K562 (cell line): ENCODE measurements at regions not wholly inside any gene's neighbourhood (a gene's known extent, or its start where the extent isn't known, plus 50 kb on each side); places are given as distances from the start of the nearest gene placed in this dataset.

Experiments
- ATAC-seq: fragments of 200-7000 bp; cut with Tn5 transposase; 3 replicates; pipeline ENCODE4 v1.9.1; 2020; ENCODE audit warnings: moderate library complexity
- BruUV-seq: library from RNA; stranded (reverse); fragments of 400-500 nt; replicated peaks from 2 replicates; lab custom pipeline; 2021; lab: Mats Ljungman, UMichigan
- CTCF ChIA-PET: fragments of 300-600 bp; formaldehyde crosslinking; extraction: SDS; loops from one replicate; lab custom pipeline; 2021; ENCODE audit warnings: low intra/inter-chr PET ratio; lab: Yijun Ruan, JAX
- POLR2A ChIA-PET: fragments of 300-600, 350-650 bp; sonication (Branson Sonifier 250); formaldehyde crosslinking; extraction: SDS; loops from one replicate; lab custom pipeline; 2021; ENCODE audit warnings: antibody characterized with exemption, inconsistent platforms; lab: Yijun Ruan, JAX
- DNase-seq, 4 experiments: peaks; one replicate each; pipeline versions ENCODE4 v3.0.0 to v3.0.0-alpha.2; 2011 to 2018; ENCODE audit warnings: low spot score in 3 of 4, mixed read lengths in 3 of 4; ENCODE audit errors: extremely low read depth in 1 of 4
- FAIRE-seq: peaks from 2 replicates; lab custom pipeline; 2011; peaks lifted over from hg19 to GRCh38; lab: Jason Lieb, UNC
- H2AFZ ChIP-seq: 2 replicates; pipeline ENCODE4 v1.6.0; 2011; ENCODE audit warnings: low read depth, low read length, control low read depth, inconsistent platforms
- H3K27ac ChIP-seq: fragments of 200-600 bp; 3 replicates; pipeline ENCODE4 v1.8.0; 2011; ENCODE audit warnings: low read depth, mild to moderate bottlenecking, control low read depth, inconsistent platforms, low read length, moderate library complexity, mixed read lengths; ENCODE audit errors: extremely low read depth
- H3K27me3 ChIP-seq, 2 experiments: fragments of 300-600 bp in 1 of 2; 2 replicates in 1 of 2; 3 replicates in 1 of 2; pipeline versions ENCODE4 v1.6.0 to v1.8.0; 2011; ENCODE audit warnings: inconsistent platforms in 2 of 2, low read length in 2 of 2, mild to moderate bottlenecking in 1 of 2, mixed read lengths in 1 of 2, moderate library complexity in 1 of 2; ENCODE audit not compliant: control insufficient read depth in 2 of 2, insufficient read depth in 2 of 2
- H3K36me3 ChIP-seq: fragments of 300-600 bp; 3 replicates; pipeline ENCODE4 v1.8.0; 2011; ENCODE audit warnings: mild to moderate bottlenecking, low read length, inconsistent platforms; ENCODE audit not compliant: control insufficient read depth, insufficient read depth
- H3K4me1 ChIP-seq, 2 experiments: fragments of 200-600 bp in 1 of 2; replicated peaks in 1 of 2; 2 replicates in 1 of 2; 3 replicates in 1 of 2; pipeline versions ENCODE4 v1.5.1 to v1.8.0; 2011; ENCODE audit warnings: inconsistent platforms in 2 of 2, low read length in 2 of 2, mild to moderate bottlenecking in 1 of 2, mixed read lengths in 1 of 2, moderate library complexity in 1 of 2; ENCODE audit not compliant: control insufficient read depth in 2 of 2, insufficient read depth in 2 of 2
- H3K4me2 ChIP-seq: 2 replicates; pipeline ENCODE4 v1.6.1; 2011; ENCODE audit warnings: low read length, control low read depth, inconsistent platforms, mixed read lengths; ENCODE audit not compliant: insufficient read depth
- H3K4me3 ChIP-seq: fragments of 200-600 bp; sonication (generic), shearing (Covaris generic); 2 replicates; pipeline ENCODE4 v1.5.1; 2016; ENCODE audit warnings: control low read depth, inconsistent platforms
- H3K79me2 ChIP-seq: fragments of 200-600 bp; 3 replicates; pipeline ENCODE4 v1.8.0; 2011; ENCODE audit warnings: low read length, inconsistent platforms; ENCODE audit not compliant: control insufficient read depth, insufficient read depth
- H3K9ac ChIP-seq, 2 experiments: 2 replicates each; pipeline versions ENCODE4 v1.6.0 to v1.6.1; 2011; ENCODE audit warnings: low read depth in 2 of 2, low read length in 2 of 2, control low read depth in 1 of 2, inconsistent platforms in 1 of 2, mild to moderate bottlenecking in 1 of 2, mixed read lengths in 1 of 2; ENCODE audit not compliant: insufficient read depth in 1 of 2
- H3K9me1 ChIP-seq: one replicate; pipeline ENCODE4 v1.6.0; 2011; ENCODE audit warnings: inconsistent platforms, mild to moderate bottlenecking, low read length, moderate library complexity; ENCODE audit not compliant: control insufficient read depth, insufficient read depth
- H3K9me3 ChIP-seq: replicated peaks from 2 replicates; pipeline ENCODE4 v1.5.1; 2011; ENCODE audit warnings: low read depth, low read length, inconsistent platforms; ENCODE audit not compliant: control insufficient read depth, insufficient read depth
- H4K20me1 ChIP-seq: replicated peaks from 2 replicates; pipeline ENCODE4 v1.6.1; 2011; ENCODE audit warnings: low read length, inconsistent platforms, mixed read lengths; ENCODE audit not compliant: control insufficient read depth, insufficient read depth
- CEBPG ChIP-seq, 3 experiments: fragments of 200-800 bp in 1 of 3; sonication (Bioruptor generic) in 1 of 3; sonication (generic) in 1 of 3; formaldehyde crosslinking in 1 of 3; IDR thresholded peaks in 2 of 3; conservative IDR thresholded peaks in 1 of 3; 2 replicates each; pipeline versions ENCODE4 v1.6.1 to v1.8.0; 2016 to 2022; ENCODE audit warnings: missing compliant biosample characterization in 2 of 3, missing genetic modification characterization in 2 of 3, mild to moderate bottlenecking in 1 of 3, missing genetic modification reagents in 1 of 3
- CREB5 ChIP-seq: fragments of 250-450 bp; sonication (Bioruptor Pico); IDR thresholded peaks from 2 replicates; pipeline ENCODE4 v1.5.0; 2020; ENCODE audit warnings: mild to moderate bottlenecking
- ELF1 ChIP-seq: fragments of 200-800 bp; sonication (Bioruptor generic); IDR thresholded peaks from 2 replicates; pipeline ENCODE4 v1.6.1; 2016; ENCODE audit warnings: missing genetic modification characterization, missing compliant biosample characterization
- ELK1 ChIP-seq: sonication (generic); formaldehyde crosslinking; IDR thresholded peaks from 2 replicates; pipeline ENCODE4 v1.8.1; 2022; ENCODE audit warnings: missing genetic modification reagents
- HNRNPK ChIP-seq: fragments of 200-400 bp; formaldehyde crosslinking; IDR thresholded peaks from one replicate; pipeline ENCODE4 v1.6.1; 2018; ENCODE audit warnings: mild to moderate bottlenecking, low read depth, low read length; ENCODE audit not compliant: poor library complexity, severe bottlenecking
- L3MBTL2 ChIP-seq: fragments of 450-650 bp; IDR thresholded peaks from 2 replicates; pipeline ENCODE4 v1.6.1; 2016; ENCODE audit warnings: mild to moderate bottlenecking, moderate library complexity
- LEF1 ChIP-seq: fragments of 450-650 bp; IDR thresholded peaks from 2 replicates; pipeline ENCODE4 v1.6.1; 2016; ENCODE audit warnings: mild to moderate bottlenecking
- MITF ChIP-seq: IDR thresholded peaks from 2 replicates; pipeline ENCODE4 v1.6.1; 2014; ENCODE audit warnings: antibody characterized with exemption
- NR2C1 ChIP-seq, 2 experiments: fragments of 450-650 bp; IDR thresholded peaks; 2 replicates each; pipeline ENCODE4 v1.6.1; 2017; ENCODE audit warnings: mild to moderate bottlenecking in 2 of 2, antibody characterized with exemption in 1 of 2, inconsistent platforms in 1 of 2, missing compliant biosample characterization in 1 of 2, missing genetic modification characterization in 1 of 2
- TSHZ1 ChIP-seq: fragments of 250-450 bp; sonication (Bioruptor Pico); IDR thresholded peaks from 2 replicates; pipeline ENCODE4 v1.4.0; 2020; ENCODE audit warnings: mild to moderate bottlenecking, moderate library complexity
- ZKSCAN8 ChIP-seq: fragments of 200-800 bp; sonication (Bioruptor generic); IDR thresholded peaks from 2 replicates; pipeline ENCODE4 v1.6.1; 2016; ENCODE audit warnings: missing genetic modification characterization, missing compliant biosample characterization
- ZNF175 ChIP-seq: fragments of 200-800 bp; sonication (Bioruptor generic); IDR thresholded peaks from 2 replicates; pipeline ENCODE4 v1.6.1; 2016; ENCODE audit warnings: low read depth, mild to moderate bottlenecking, missing genetic modification characterization, missing compliant biosample characterization
- WGBS: fragments of 100-300 bp; shearing (Covaris generic); methylation state at CpG from one replicate; pipeline ENCODE4 v1.1.6; 2016; ENCODE audit warnings: low coverage, mixed read lengths; ENCODE audit not compliant: insufficient coverage; ENCODE audit errors: missing lambda C conversion rate; 5-methylcytosine and 5-hydroxymethylcytosine counted together
- in situ Hi-C: fragments of 300-500 bp; cut with MboI; formaldehyde crosslinking; loops from 4 replicates; pipeline ENCODE4 v1.15.0; 2018; ENCODE audit warnings: inconsistent platforms, mixed read lengths
- intact Hi-C: fragments of 100-400 bp; cut with micrococcal nuclease; formaldehyde crosslinking; loops from 2 replicates; pipeline ENCODE4 v1.14.2; 2022

GRCh38 chr7:25619963-25620799 is 391.9 kb upstream of the NPVF start:
- no peaks in the 10 kb centered on the region for H3K36me3 ChIP-seq
- no peak for TF ChIP-seq CREB5
- no peak for TF ChIP-seq ELK1
- 0 out of 2 replicates have a peak, but pooled peaks have one; percentile 29 for TF ChIP-seq ZKSCAN8
- TF ChIP-seq ZNF175 (CRISPR knock-in tag), result peak; percentile 82; the same call in 1 of the 2 replicates
- TF ChIP-seq L3MBTL2, result peak; percentile 69; the same call in 1 of the 2 replicates
- no peak for TF ChIP-seq CEBPG (CRISPR knock-in tag; IDR thresholded peaks at IDR 0.05)
- no peak for TF ChIP-seq CEBPG (tag; conservative IDR thresholded peaks at IDR 0.05 in 1 of 2, IDR thresholded peaks at IDR 0.05 in 1 of 2)
- 0 out of 2 replicates have a peak, but pooled peaks have one; percentile 20 for TF ChIP-seq ELF1 (tag)
- peak; percentile 47; the same call in 1 of the 2 replicates for TF ChIP-seq LEF1
- TF ChIP-seq NR2C1 (IDR thresholded peaks at IDR 0.05), result no peak
- no peak for TF ChIP-seq NR2C1 (tag; IDR thresholded peaks at IDR 0.05)
- peak; percentile 38; the same call in 1 of the 2 replicates for TF ChIP-seq MITF
- no peak for TF ChIP-seq TSHZ1 (CRISPR knock-in tag)
- TF ChIP-seq HNRNPK, result no peak

More at GRCh38 chr7:25619963-25620799, 391.9 kb upstream of the NPVF start:
- H3K9me3 ChIP-seq, result no peaks in the 10 kb centered on the region
- intact Hi-C loops (no loop called here), in situ Hi-C loops (no loop called here)
- H3K27ac ChIP-seq, result no peak overlapping the region
- WGBS, result 8% methylated on average over 8 of the region's 8 CpGs
- peak overlapping the region; percentile 31; the same call in 1 of the 2 replicates for H3K4me2 ChIP-seq
- peak overlapping the region; percentile 88 for H2AFZ ChIP-seq
- no peak for FAIRE-seq
- H3K4me3 ChIP-seq, result no peak overlapping the region
- no peaks in the 10 kb centered on the region for H4K20me1 ChIP-seq
- peaks cover 2 to 6% of the 10 kb centered on the region in 2 experiments; a peak in 4 of 5 replicates for H3K27me3 ChIP-seq
- BruUV-seq, result no TSS peak
- peak; percentile 71 for ATAC-seq
- no peak overlapping the region for H3K9ac ChIP-seq
- H3K79me2 ChIP-seq, result no peaks in the 10 kb centered on the region
- POLR2A ChIA-PET, result interaction anchor here (0.6 kb wide), 2 partner anchors 311 to 1463 kb away, joined by 3 to 4 read pairs; no protein-coding TSS in a partner anchor
- H3K4me1 ChIP-seq, result no peaks in the 10 kb centered on the region
- DNase-seq, result peak in 2 of 4 experiments; percentile 13 to 30
- H3K9me1 ChIP-seq, result no peaks in the 10 kb centered on the region
- CTCF ChIA-PET, result no interaction called here
